A673 (cell line): ENCODE measurements at regions not wholly inside any gene's neighbourhood (a gene's known extent, or its start where the extent isn't known, plus 50 kb on each side); places are given as distances from the start of the nearest gene placed in this dataset.

Experiments
- BruUV-seq: library from RNA; stranded (reverse); fragments of 400-500 nt; replicated peaks from 2 replicates; lab custom pipeline; 2021; lab: Mats Ljungman, UMichigan
- CTCF ChIA-PET: fragments of 300-600 bp; sonication (Branson Sonifier 250); formaldehyde crosslinking; loops from one replicate; lab custom pipeline; 2022; ENCODE audit warnings: antibody characterized with exemption; lab: Charles Lee
- POLR2A ChIA-PET: fragments of 300-600 bp; sonication (Branson Sonifier 250); formaldehyde crosslinking; loops from one replicate; lab custom pipeline; 2022; ENCODE audit warnings: antibody characterized with exemption; ENCODE audit not compliant: low non-redundant PET; lab: Charles Lee
- DNase-seq: peaks from one replicate; pipeline ENCODE4 v3.0.0-alpha.2; 2015; ENCODE audit warnings: low spot score
- H3K27ac ChIP-seq: fragments of 200-600 bp; sonication (generic); 2 replicates; pipeline ENCODE4 v1.5.1; 2016; ENCODE audit warnings: mixed run types, low read depth, mild to moderate bottlenecking, mixed read lengths, antibody characterized with exemption, low read length; ENCODE audit not compliant: poor library complexity, severe bottlenecking
- H3K27me3 ChIP-seq: fragments of 200-600 bp; sonication (generic); replicated peaks from 2 replicates; pipeline ENCODE4 v1.6.1; 2017; ENCODE audit warnings: mixed run types, low read depth, mild to moderate bottlenecking, mixed read lengths, antibody characterized with exemption, low read length; ENCODE audit not compliant: insufficient read depth, poor library complexity
- H3K36me3 ChIP-seq: fragments of 200-600 bp; sonication (generic); 2 replicates; pipeline ENCODE4 v1.6.1; 2016; ENCODE audit warnings: mixed run types, mild to moderate bottlenecking, mixed read lengths, antibody characterized with exemption, low read length; ENCODE audit not compliant: insufficient read depth, poor library complexity, severe bottlenecking
- H3K4me1 ChIP-seq: fragments of 200-600 bp; sonication (generic); 2 replicates; pipeline ENCODE4 v1.6.1; 2017; ENCODE audit warnings: mixed run types, mild to moderate bottlenecking, mixed read lengths, antibody characterized with exemption, low read length; ENCODE audit not compliant: insufficient read depth, poor library complexity, severe bottlenecking
- H3K4me3 ChIP-seq: fragments of 200-600 bp; sonication (generic); 2 replicates; pipeline ENCODE4 v1.5.1; 2016; ENCODE audit warnings: low read depth, mixed run types, mild to moderate bottlenecking, mixed read lengths, low read length; ENCODE audit not compliant: poor library complexity, severe bottlenecking
- H3K9me3 ChIP-seq: fragments of 200-600 bp; sonication (generic); 2 replicates; pipeline ENCODE4 v1.6.1; 2016; ENCODE audit warnings: mixed run types, low read depth, mild to moderate bottlenecking, mixed read lengths, antibody characterized with exemption, low read length; ENCODE audit not compliant: poor library complexity, severe bottlenecking
- EZH2 ChIP-seq: fragments of 200-600 bp; sonication (generic); IDR thresholded peaks from 2 replicates; pipeline ENCODE4 v1.6.1; 2017; ENCODE audit warnings: borderline replicate concordance, low read depth, mild to moderate bottlenecking, mixed read lengths, antibody characterized with exemption, low read length; ENCODE audit not compliant: poor library complexity, severe bottlenecking
- intact Hi-C: fragments of 100-400 bp; cut with micrococcal nuclease; formaldehyde crosslinking; loops from one replicate; pipeline ENCODE4 v1.10.0; 2022; ENCODE audit not compliant: unreplicated experiment
- TF ChIP-seq, protein P1 (sequence below): fragments of 300-800, 200-600 bp; sonication (generic); conservative IDR thresholded peaks from 2 replicates; pipeline ENCODE4 v1.5.1; 2017; ENCODE audit warnings: low read depth, mild to moderate bottlenecking, antibody characterized with exemption, low read length, moderate library complexity, mixed read lengths

DNA sequence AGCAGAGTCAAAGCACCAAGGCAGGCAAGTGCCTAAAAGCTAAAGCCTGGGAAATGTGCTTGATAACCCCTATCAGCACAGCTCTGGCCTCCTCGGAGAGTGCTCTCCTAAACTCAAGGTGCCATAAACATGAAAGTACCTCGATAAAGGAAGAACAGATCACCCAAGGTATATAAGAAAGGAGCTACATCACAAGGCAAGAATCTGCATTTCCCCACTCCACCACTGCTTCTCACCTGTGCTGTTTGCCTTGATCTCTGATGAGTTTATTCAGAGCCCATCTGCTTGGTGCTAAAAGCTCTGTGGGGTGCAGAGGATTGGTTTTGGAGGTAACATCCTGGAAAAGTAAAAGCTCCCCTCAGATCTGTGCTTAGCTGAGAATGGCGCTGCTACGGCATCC, 449.5 kb upstream of the CDH5 start:
- CTCF ChIA-PET = no interaction called here
- DNase-seq = no peak
- intact Hi-C loops = no loop called here
- BruUV-seq = no TSS peak
- Histone ChIP-seq H3K9me3 (no peaks in the 10 kb centered on the region), H3K36me3 (no peaks in the 10 kb centered on the region), H3K27me3 (no peaks in the 10 kb centered on the region), H3K27ac (no peak overlapping the region), H3K4me1 (no peaks in the 10 kb centered on the region), H3K4me3 (no peak overlapping the region)
- TF ChIP-seq, protein P1, sequence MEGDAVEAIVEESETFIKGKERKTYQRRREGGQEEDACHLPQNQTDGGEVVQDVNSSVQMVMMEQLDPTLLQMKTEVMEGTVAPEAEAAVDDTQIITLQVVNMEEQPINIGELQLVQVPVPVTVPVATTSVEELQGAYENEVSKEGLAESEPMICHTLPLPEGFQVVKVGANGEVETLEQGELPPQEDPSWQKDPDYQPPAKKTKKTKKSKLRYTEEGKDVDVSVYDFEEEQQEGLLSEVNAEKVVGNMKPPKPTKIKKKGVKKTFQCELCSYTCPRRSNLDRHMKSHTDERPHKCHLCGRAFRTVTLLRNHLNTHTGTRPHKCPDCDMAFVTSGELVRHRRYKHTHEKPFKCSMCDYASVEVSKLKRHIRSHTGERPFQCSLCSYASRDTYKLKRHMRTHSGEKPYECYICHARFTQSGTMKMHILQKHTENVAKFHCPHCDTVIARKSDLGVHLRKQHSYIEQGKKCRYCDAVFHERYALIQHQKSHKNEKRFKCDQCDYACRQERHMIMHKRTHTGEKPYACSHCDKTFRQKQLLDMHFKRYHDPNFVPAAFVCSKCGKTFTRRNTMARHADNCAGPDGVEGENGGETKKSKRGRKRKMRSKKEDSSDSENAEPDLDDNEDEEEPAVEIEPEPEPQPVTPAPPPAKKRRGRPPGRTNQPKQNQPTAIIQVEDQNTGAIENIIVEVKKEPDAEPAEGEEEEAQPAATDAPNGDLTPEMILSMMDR = no peak
- no peak for TF ChIP-seq EZH2
- POLR2A ChIA-PET = interaction anchor here (0.5 kb wide), 1 partner anchor 766 kb away, joined by 3 read pairs; no protein-coding TSS in a partner anchor

DNA sequence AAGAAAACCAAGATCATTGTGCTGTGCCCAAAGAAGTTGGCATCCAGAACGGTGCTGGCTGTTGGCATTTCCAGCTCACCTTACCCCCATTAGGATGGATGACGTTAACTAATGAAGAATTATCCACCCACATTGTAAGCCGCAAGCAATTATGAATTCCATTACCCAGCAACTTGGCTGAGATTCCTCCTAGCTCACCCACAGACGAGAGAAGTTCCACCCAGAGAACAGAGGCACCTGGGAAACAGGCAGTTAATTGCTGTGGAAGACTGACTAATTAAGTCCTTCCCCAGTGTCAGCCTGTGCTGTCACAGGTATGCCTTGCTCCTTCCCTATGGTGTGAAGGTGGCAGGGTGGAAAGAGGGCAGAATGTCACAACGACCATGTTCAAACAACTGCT, 456.2 kb upstream of the CDH5 start:
- no peak for DNase-seq
- ChIA-PET CTCF (no interaction called here), POLR2A (no interaction called here)
- Histone ChIP-seq H3K27ac (no peak overlapping the region), H3K4me1 (no peaks in the 10 kb centered on the region), H3K36me3 (no peaks in the 10 kb centered on the region), H3K4me3 (no peak overlapping the region), H3K9me3 (no peaks in the 10 kb centered on the region), H3K27me3 (no peaks in the 10 kb centered on the region)
- no TSS peak for BruUV-seq
- intact Hi-C loops = no loop called here
- no peak for TF ChIP-seq EZH2

DNA sequence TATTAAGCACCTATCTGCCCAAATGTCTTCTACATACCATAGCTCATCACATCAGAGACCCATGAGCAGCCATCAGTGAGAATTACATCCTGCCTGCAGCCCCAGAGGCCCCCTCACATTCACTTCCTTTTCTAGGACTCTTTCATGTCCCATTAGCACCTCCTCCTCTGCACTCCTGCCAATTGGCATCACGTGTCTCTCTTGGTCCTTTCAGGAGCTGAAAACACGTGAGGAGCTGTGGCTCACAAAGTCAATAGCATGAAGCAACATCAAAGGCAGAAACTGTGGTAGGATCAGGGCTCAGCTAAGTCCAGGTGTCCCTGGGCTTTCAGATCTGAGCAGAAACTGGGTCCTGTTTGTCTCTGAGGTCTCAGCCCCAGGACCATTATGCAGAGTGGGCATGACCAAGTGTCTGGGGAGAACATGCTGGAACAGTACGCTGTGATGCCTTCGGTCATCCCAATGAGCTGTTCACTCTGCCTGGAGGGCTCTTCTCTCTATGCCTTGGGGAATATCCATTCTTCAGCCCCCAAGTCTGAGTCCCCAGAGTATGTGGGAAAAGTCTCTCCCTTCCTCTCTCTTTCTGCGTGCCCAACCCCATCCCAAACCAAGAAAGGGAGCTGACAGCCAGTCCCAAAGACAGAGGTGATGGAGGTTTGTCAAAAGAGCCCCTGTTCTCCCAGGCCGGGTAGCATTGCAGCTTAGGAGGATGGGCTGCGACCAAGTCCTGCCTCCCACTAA, 457.0 kb upstream of the CDH5 start:
- Histone ChIP-seq H3K4me1 (no peaks in the 10 kb centered on the region), H3K9me3 (no peaks in the 10 kb centered on the region), H3K27ac (no peak overlapping the region), H3K27me3 (no peaks in the 10 kb centered on the region), H3K36me3 (no peaks in the 10 kb centered on the region), H3K4me3 (no peak overlapping the region)
- DNase-seq = peak; percentile 8
- ChIA-PET CTCF (no interaction called here), POLR2A (interaction anchor here (0.6 kb wide), 1 partner anchor 33 kb away, joined by 3 read pairs; no protein-coding TSS in a partner anchor)
- intact Hi-C loops = no loop called here
- no peak for TF ChIP-seq EZH2
- TF ChIP-seq, protein P1 = no peak
- no TSS peak for BruUV-seq

DNA sequence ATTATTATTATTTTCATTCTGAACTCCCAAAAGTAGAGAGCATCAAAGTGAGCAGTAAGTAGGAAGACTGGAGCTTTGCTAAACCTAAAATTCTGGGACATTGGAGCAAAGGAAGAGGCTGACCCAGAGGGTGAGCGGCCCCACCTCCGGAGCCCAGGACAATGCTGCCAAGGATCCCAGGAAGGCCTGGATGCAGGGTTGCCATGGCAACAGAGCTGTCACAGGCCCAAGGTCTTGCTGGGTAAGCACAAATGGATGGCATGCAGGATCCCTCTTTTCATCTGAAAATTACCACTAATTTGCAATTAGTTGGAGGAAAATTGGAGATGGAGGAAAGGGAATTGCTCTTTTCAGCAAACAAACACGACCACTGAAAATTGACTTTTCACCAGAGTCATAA, 457.9 kb upstream of the CDH5 start:
- no TSS peak for BruUV-seq
- TF ChIP-seq, protein P1 = no peak
- no peak for TF ChIP-seq EZH2
- Histone ChIP-seq H3K36me3 (no peaks in the 10 kb centered on the region), H3K27ac (no peak overlapping the region), H3K4me3 (no peak overlapping the region), H3K9me3 (no peaks in the 10 kb centered on the region), H3K4me1 (no peaks in the 10 kb centered on the region), H3K27me3 (no peaks in the 10 kb centered on the region)
- intact Hi-C loops = no loop called here
- ChIA-PET POLR2A (no interaction called here), CTCF (no interaction called here)
- DNase-seq = no peak
